GM21381 (cell line): ENCODE measurements at regions not wholly inside any gene's neighbourhood (a gene's known extent, or its start where the extent isn't known, plus 50 kb on each side); places are given as distances from the start of the nearest gene placed in this dataset.
A peak's percentile ranks its signal among the peaks of the same experiment; 100 is the strongest.

Experiments
- ATAC-seq: cut with Tn5 transposase; IDR thresholded peaks from one replicate; pipeline ENCODE4 v1.9.1; 2021; ENCODE audit warnings: mild to moderate bottlenecking, moderate library complexity; ENCODE audit not compliant: unreplicated experiment

DNA sequence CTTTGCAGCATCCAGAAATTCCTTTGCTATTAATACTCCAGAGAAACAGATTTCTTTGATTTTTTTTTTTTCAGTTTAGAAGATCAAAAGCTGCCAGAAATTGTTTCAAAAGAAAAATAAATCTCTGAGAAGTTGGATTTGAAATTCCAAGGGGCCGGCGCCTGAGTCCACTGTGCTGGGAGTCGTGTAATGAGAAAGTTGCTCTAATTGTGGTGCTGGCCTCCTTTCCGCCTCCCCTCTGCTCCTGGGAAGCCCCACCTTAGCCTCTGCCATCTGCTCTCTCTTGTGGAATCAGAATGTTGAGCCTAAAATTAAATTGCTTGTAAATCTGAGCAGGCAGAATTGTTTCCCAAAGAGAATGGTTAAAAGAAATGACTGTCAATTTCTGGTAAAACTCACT lies 93.3 kb downstream of the EMX2 start:
- no peak for ATAC-seq

DNA sequence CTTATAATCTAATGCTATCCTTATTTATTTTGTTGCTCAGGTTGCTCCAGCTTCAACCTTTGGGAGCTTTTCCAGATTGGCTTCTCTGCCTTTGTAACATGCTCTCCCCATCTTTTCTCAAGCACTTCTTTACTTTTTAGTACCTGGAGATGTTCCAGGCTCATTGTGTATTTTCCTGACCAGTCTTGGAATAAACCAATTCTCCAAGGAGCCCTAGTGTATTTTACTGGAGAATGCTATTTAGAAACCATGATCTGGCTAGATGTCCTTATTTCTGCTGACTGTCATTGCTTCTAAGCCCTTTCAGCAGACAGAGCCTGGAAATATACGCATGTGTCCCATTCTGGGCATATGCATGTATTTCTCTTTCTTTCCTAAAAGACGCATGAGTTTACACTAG lies 95.7 kb downstream of the EMX2 start:
- no peak for ATAC-seq

DNA sequence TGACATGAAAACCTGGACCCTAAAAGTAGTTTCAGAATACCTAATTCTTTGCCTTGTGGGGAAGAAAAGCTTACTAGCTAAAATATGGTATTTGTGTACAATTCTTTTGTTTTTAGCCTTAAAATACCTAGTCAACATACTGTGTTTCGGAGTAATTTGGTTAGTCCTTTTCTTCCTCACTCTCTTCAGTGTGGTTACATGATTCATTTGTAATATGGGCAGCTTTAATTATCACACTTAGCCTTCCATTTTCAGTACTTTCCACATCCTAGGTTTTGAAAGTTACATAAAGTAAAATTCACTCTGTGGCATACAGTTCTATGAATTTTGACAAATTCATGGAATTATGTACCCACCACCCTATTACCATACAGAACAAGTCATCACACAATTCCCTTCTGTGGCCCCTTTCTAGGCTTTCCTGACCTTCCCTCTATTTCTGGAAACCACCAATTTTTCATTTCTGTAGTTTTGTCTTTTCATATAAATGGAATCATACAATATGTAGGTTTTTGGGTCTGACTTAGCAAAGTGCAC lies 96.2 kb downstream of the EMX2 start:
- ATAC-seq = no peak

DNA sequence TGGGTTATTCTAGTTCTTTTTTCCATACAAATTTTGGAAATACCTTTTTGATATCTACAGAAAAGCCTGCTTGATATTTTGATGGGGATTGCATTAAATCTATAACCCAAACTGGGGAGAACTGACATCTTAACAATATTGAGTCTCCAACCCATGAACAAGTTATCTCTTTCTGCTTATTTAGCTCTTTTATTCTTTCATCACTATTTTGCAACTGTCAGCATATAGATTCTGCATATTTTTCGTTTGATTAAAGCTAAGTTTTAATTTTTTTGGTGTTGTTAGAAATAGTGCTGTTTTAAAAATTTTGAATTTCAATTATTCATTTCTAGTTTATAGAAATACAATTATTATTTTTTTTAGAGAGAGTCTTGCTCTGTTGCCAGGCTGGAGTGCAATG lies 97.9 kb downstream of the EMX2 start:
- no peak for ATAC-seq

DNA sequence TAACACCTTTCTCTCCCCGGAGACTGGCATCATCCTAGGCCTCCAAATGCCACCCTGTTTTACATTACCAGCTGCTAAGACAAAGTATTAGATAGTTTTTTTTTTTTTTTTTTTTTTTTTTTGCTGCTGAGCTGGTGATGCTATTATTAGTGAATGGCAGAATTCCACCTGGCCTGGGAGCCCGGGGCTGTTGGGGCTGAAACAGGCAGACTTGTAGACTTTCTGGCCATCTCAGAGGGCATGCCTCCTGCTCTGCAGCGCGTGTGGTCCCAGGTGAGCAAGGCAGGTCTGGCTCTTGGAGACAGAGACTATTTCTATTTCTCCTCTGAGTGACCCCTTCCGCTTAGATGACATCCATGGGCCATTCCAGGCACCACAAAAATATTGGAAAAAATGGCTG lies 104.2 kb downstream of the EMX2 start:
- ATAC-seq = no peak

DNA sequence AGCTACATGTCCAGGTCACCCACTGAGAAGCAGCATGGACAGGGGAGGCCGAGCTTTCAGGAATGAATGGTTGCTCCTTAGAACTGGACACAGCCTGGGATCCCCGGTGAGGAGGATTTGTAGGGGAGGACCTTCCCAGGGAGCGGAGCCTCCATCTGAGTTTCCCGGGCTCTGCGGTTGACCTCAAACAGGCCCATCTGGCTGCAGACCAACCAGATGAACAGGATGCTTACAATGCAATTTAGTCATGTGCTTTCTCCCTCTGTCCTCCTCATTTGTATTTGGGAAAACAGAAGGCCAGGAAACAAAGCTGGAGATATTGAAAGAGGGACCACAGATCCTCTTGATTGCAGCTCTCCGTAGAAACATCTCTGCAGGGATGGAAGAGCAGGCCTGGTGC lies 104.8 kb downstream of the EMX2 start:
- ATAC-seq = no peak

DNA sequence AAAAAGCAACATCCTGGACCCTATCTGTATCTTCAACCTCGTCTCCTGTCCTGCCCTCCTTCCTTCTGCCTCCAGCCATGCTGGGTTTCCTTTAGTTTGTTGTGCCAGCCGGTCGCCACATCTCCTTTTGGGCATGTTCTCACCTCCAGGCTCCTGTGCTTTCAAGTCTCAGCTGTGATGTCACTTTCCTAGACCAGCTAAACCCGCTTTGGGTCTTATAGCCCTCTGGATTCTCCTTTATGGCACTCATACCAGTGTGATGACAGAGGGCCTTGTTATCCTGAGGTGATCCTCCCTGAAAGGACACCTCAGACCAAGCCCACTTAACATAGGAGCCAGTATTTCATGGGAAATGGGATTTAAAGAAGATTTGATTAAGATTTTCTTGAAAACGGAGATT lies 108.6 kb downstream of the EMX2 start:
- no peak for ATAC-seq

DNA sequence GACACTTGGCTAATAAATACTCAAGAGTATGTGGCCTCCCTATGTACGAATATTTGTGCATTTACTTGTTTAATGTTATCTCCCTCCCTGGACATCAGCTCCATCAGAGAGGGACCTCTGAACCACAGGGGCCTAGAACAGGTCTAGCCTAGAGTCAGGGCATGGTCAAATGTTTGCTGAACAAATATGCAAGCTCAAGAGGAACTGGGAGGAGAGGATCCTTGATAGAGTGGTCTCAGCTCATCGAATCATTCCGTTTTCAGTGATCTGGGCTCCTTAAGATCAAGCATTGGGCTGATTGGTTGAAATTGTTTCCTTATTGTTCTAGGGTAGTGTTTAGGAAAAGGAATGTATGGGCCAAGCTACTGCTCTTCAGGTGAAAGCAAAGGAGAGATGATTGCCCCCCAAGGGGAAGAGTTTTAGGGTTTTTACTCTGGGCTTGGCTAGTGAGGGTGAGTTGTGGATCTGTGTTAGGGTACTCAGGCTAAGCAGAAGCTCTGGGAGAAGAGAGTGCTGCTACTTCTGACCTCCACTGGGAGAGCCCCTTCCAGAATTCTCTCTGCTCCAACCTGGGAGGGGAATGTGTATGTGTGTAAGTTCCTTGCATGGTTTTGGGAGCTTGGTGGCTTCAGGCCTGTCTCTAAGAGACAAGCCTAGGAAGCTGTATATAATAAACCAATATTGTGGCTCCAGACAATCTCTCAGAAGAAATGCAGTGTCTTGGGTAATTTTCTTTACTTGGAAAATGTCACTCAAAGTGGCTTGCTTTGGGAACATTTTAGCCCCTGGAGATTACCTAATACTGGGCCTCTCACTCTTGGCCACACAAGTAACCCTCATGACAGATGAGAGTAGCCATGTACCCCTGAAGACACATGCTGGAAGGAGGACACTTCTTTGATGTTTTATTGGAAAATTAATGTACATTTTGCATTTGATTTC lies 110.0 kb downstream of the EMX2 start:
- peak; percentile 25 for ATAC-seq

DNA sequence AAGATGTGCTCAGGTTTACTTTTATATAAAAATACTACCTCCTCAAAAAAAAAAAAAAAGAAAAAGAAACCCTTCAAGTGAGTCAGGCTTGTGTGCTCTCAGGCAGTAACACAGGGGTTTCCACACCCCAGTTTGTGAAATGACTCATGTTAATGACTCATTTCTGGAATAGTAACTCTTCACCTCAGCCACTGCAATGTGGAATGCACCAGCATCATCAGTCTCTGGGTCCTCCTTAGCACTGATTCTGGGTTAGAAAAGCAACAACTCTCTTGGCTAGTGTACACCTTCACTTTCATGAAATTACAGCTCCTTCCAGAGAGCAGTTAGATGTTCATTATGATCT lies 110.6 kb downstream of the EMX2 start:
- peak; percentile 79 for ATAC-seq

DNA sequence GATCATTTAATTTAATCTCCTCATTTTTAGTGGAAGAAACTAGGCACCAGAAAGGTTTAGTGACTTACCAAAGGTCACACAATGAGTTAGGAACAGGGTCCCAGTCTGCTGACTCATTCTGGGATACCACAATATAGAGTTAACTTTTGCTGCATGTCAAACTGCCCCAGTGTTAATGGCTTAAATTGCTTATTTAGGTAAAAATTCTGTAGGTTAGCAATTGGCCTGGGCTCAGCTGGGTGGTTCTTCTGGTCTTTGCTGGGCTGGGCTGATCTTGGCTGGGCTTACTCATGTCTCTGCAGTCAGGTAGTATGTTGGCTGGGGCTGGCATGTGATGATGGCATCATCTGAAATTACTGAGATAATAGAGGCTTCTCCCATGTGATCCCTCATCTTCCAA lies 111.6 kb downstream of the EMX2 start:
- ATAC-seq = no peak

DNA sequence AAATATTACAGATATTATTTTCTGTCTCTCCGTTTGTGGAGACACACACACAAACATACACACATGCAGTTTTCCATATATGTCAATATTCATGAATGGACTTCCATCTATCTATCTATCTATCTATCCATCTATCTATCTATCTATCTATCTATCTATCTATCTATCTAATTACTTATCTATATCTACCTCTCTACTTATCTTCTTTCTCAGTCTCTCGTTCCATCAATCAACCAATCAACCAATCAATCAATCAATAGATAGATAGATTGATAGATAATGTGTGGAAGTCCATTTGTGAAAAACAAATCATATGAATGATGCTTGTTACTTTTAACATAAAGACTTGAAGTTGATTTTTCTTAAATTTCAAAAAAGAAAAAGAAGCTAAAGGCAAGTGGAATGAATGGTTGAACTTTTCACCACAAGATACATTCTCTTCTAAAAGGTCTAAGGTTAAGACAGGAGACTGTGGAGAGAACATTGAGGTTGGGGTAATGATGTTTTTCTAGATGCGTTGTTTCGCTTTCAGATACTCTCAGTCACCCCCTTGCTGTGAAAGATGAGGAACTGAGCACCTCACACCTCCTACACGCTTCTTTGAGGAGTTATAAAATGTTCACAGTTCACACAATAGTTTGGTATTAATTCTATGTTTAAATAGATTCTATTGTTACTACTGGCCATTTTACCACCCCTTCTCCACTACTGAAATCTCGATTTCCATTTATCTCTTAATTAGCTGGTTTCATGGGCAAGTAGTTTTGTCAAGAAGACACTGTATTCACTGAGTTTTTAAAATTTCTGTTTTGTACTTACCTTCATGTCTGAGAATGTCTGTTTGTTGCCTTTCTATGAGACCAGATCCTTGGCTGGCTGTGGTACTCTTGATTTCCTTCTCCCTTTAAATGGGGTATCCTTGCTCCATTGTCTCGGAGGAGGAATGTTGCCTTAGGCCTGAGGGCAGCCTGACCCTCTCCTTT lies 114.1 kb downstream of the EMX2 start:
- ATAC-seq = peak; percentile 85

DNA sequence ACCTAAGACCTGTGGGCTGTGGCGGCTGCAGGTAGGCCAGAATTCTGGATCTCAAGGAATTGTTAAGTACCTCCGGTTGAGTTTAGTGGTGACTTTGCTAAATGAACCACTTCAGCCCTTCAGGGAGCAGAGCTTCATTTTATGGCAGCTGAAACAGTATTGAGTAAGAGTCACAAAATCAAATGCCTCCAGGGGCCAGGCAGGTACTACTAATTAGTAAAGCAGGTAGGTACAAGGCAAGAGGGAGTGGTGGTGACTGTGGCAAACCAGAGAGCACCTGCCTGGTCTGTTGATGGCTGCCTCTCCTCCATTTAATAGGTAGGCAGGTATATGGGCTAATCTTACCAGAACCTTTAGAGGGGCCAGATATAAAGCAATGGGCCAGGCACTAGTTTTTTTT lies 118.8 kb downstream of the EMX2 start:
- ATAC-seq = no peak

DNA sequence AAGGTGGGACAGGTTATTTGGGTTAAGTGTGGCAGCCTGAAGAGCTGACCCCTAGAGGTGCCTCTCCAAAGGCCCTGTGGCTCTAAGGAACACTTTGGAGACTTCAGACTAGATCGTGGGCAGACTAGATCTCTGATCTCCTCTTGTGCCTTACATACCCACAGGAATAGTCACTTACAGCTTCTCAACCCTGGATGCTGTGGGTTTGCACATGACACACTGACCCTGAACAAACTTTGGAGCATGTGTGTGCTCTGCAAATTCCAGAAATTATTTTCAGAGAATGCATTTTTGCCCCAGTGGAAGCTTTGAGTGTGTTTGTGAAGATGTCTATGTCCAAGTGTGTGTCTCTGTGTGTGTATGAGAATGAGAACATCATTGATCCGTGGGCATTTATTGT lies 119.6 kb downstream of the EMX2 start:
- no peak for ATAC-seq

DNA sequence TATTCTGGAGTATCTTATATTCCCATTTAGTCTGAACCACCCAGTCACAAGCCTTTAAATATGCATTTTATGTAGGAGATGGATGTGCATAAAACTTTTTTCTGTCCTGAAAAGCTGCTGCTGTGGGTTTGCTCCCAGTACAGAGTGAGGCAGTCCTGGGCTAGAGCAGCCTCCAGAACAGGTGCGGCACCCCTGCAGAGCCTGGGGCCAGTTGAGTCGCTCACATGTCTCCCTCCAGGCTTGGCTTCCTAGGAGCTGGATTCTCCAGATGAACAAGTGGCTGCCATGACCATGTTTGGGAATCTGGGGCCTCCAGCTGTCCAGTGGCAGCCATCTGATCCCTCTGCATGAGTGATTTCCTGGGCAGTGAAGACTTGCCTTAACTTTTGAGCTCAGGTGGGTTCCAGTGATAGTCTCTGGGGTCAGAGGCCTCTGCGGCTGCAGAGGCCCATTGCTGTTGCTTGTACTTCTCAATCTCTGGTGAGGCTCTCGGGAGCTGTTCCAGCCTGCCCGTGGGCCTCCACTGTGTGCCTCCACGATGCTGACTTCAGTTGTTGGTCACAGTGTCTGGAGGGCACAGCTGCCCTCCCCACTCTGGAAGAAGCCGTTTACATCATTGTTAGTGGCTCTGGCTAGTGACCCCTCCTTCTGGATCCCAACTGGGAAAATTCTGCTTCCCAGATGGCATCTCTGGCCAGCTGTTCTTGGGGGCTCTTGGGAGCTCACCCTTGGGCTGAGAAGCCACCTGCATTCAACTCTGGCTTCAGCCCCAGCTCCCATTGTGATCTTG lies 120.4 kb downstream of the EMX2 start:
- no peak for ATAC-seq

DNA sequence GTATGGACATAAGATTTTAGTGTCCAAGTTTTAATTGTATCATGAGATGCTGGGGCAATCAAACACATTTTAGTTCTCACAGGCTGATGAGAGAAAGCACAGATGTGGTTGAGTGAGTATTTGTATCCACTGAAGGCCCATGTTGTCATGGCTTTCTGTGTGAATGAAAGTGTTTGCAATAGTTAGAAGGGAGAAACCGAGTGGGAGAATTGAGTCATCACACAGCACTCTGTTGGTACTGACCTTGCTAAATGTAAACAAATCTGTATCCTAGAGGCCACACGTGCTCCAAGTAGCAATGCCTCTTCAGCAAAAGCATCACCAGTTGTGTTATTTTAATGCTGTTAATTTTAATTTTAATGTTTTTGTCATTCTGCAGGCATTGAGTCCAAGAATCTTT lies 121.2 kb downstream of the EMX2 start:
- ATAC-seq = peak; percentile 99

DNA sequence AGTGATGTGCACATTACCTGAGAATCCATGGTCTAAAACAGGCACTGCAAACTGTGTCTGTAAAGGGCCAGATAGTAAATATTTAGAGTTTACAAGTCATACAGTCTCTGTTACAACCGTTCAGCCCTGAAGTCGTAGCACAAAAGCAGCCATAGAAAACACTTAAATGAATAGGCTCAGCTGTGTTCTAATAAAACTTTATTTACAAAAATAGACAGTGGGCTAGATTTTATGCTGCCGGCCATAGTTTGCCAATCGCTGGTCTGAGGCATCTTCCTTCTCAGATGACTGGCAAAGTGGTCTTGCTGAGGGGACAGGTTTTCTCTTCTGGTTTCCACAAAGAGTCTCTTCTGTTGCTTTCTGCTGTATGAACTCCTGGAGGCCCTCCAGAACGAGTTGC lies 121.7 kb downstream of the EMX2 start:
- ATAC-seq = no peak

DNA sequence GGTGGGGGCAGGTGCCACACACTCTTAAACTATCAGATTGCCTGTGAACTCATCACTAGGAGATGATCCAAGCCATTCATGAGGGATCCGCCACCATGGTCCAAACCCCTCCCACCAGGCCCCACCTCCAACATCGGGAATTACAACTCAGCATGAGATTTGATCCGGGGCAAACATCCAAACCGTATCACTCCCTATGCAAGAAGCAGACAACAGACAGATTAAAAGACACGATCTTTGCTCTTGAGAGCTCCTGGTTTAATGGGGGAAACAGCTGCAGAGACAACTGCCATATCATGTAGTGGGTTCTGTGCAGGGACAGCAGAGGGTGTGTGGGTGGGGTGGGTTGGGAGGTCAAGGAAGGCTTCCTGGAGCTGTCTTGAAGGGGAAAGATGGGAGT lies 123.6 kb downstream of the EMX2 start:
- no peak for ATAC-seq

DNA sequence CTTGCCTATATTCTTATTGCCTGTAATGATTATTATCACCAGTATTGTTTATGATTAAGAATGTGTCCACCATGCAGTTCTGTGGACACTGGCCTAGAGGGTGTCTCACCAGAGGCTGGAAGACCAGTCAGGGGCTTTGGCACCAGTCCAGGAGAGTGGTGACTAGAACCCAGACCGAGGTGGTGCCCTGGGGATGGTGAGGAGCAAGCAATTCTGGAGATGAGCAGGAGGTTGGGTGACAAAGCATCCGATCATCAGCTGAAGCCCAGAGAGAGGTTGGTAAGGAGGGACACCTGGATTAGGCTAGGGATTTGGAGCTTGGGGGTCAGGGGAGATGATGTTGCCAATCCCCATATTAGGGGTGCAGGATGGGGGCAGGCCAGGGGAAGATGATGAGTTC lies 124.4 kb downstream of the EMX2 start:
- ATAC-seq = no peak

DNA sequence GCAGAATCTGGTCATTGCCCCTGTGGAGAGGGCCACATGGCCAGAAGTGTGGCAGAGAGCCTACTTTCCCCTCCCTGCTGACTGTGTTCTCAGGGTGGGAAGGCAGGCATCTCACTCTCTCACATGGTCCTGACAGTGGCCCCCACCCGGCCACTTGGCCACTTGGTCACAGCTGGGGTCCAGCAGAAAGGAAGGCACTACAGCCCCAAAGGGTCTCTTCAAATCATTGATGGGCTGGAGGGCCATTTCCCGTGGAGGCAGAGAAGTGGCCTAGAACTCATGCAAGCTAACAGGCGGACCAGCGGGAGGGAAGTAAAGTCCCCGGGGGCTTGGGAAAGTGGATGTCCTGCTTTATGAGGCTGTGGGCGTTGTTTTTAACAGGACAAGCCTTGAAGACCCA lies 125.3 kb downstream of the EMX2 start:
- ATAC-seq = no peak

DNA sequence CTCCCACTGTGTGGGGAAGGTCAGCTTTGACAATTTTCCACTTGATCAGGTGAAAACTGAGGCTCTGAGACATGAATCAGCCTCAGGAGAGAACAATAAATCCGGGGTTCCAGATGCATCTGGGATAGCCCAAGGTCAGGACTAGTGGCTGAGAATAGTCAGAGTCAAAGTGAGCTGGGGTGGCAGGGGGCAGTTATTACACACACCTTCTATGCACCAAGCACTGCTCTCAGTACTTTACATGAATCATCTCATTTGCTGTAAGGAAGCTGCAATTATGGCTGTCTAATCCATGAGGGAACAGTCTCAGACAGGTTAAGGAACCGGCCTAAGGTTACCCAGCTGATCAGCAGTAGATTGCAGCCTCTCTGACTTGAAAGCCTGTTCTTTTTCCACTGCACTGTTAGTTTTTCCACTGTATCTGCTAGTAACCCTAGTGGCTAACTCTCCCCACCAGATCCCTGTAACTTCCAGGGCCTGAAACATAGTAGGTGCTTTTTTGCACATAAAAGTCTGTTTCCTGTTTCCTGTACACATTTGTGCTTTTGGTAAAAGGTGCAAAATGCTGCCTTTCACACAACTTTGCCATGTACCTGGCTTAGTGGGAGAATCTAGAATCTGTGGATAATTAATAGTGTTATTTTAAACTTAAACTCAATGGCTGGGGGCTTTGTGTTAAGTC lies 125.9 kb downstream of the EMX2 start:
- ATAC-seq = no peak
